Smooth muscle cell (in vitro differentiated cells): ENCODE measurements at regions not wholly inside any gene's neighbourhood (a gene's known extent, or its start where the extent isn't known, plus 50 kb on each side); places are given as distances from the start of the nearest gene placed in this dataset.

Experiments
- DNase-seq: peaks from one replicate; lab custom pipeline; 2025; ENCODE audit not compliant: unreplicated experiment; lab: John Stamatoyannopoulos, UW
- H2AFZ ChIP-seq: fragments of 200-600 bp; sonication (generic); 2 replicates; pipeline ENCODE4 v1.6.0; 2016; ENCODE audit warnings: antibody characterized with exemption, low read depth, mild to moderate bottlenecking
- H3F3A ChIP-seq: fragments of 200-600 bp; sonication (generic); 2 replicates; pipeline ENCODE4 v1.6.0; 2017; ENCODE audit warnings: antibody characterized with exemption, low read depth
- H3K27ac ChIP-seq: fragments of 200-600 bp; sonication (generic); 2 replicates; pipeline ENCODE4 v1.5.1; 2016; ENCODE audit warnings: low read depth, mild to moderate bottlenecking
- H3K27me3 ChIP-seq: fragments of 200-600 bp; sonication (generic); 2 replicates; pipeline ENCODE4 v1.6.1; 2016; ENCODE audit warnings: low read depth, mild to moderate bottlenecking
- H3K36me3 ChIP-seq: fragments of 200-600 bp; sonication (generic); 2 replicates; pipeline ENCODE4 v1.5.1; 2016; ENCODE audit warnings: low read depth
- H3K4me1 ChIP-seq: fragments of 200-600 bp; sonication (generic); 2 replicates; pipeline ENCODE4 v1.5.1; 2016; ENCODE audit warnings: low read depth
- H3K4me2 ChIP-seq: fragments of 200-600 bp; sonication (generic); 2 replicates; pipeline ENCODE4 v1.6.0; 2016; ENCODE audit warnings: mild to moderate bottlenecking
- H3K4me3 ChIP-seq: fragments of 200-600 bp; sonication (generic); 2 replicates; pipeline ENCODE4 v1.5.1; 2016; ENCODE audit warnings: mild to moderate bottlenecking
- H3K79me2 ChIP-seq: fragments of 200-600 bp; sonication (generic); 2 replicates; pipeline ENCODE4 v1.6.0; 2016; ENCODE audit warnings: low read depth, mild to moderate bottlenecking
- H3K9ac ChIP-seq: fragments of 200-600 bp; sonication (generic); 2 replicates; pipeline ENCODE4 v1.6.0; 2016; ENCODE audit warnings: low read depth
- H3K9me3 ChIP-seq: fragments of 200-600 bp; sonication (generic); replicated peaks from 2 replicates; pipeline ENCODE4 v1.5.1; 2016; ENCODE audit warnings: low read depth
- H4K20me1 ChIP-seq: fragments of 200-600 bp; sonication (generic); 2 replicates; pipeline ENCODE4 v1.6.0; 2016; ENCODE audit warnings: low read depth
- CTCF ChIP-seq: fragments of 200-600 bp; sonication (generic); IDR thresholded peaks from 2 replicates; pipeline ENCODE4 v1.5.1; 2017; ENCODE audit warnings: borderline replicate concordance, mild to moderate bottlenecking, antibody characterized with exemption; ENCODE audit not compliant: insufficient read depth, poor library complexity, severe bottlenecking
- WGBS: methylation state at CpG from one replicate; pipeline ENCODE4 v1.1.7; 2016; ENCODE audit warnings: low lambda C conversion rate; 5-methylcytosine and 5-hydroxymethylcytosine counted together

GRCh38 chr11:91796999-91797398, 427.6 kb upstream of the FAT3 start:
- no peaks in the 10 kb centered on the region for H3K36me3 ChIP-seq
- H4K20me1 ChIP-seq = no peaks in the 10 kb centered on the region
- H2AFZ ChIP-seq = no peak overlapping the region
- no peaks in the 10 kb centered on the region for H3K4me1 ChIP-seq
- no peak overlapping the region for H3K4me2 ChIP-seq
- no peak overlapping the region for H3K27ac ChIP-seq
- no peaks in the 10 kb centered on the region for H3F3A ChIP-seq
- no peak overlapping the region for H3K4me3 ChIP-seq
- no peaks in the 10 kb centered on the region for H3K27me3 ChIP-seq
- H3K9ac ChIP-seq = no peak overlapping the region
- no peak for DNase-seq
- no peaks in the 10 kb centered on the region for H3K9me3 ChIP-seq
- H3K79me2 ChIP-seq = no peaks in the 10 kb centered on the region
- no peak for TF ChIP-seq CTCF

- WGBS = 18% methylated on average over 2 of the region's 2 CpGs
- no peak overlapping the region for H3K4me3 ChIP-seq
- H3K27me3 ChIP-seq = no peaks in the 10 kb centered on the region
- no peak overlapping the region for H2AFZ ChIP-seq
- no peaks in the 10 kb centered on the region for H3K9me3 ChIP-seq
- H3K9ac ChIP-seq = no peak overlapping the region
- H3K27ac ChIP-seq = no peak overlapping the region
- H3K36me3 ChIP-seq = no peaks in the 10 kb centered on the region
- no peak for DNase-seq
- no peaks in the 10 kb centered on the region for H3K79me2 ChIP-seq
- peak overlapping the region; percentile 14 for H3K4me2 ChIP-seq
- H3K4me1 ChIP-seq = peaks cover 6% of the 10 kb centered on the region
- H4K20me1 ChIP-seq = no peaks in the 10 kb centered on the region
- TF ChIP-seq CTCF = no peak
- H3F3A ChIP-seq = no peaks in the 10 kb centered on the region
These were observed 429.3 kb upstream of the FAT3 start for GRCh38 chr11:91795139-91795887.

- Histone ChIP-seq H3K27ac (no peak overlapping the region), H3F3A (no peaks in the 10 kb centered on the region), H3K79me2 (no peaks in the 10 kb centered on the region), H2AFZ (no peak overlapping the region), H3K27me3 (no peaks in the 10 kb centered on the region), H3K9ac (no peak overlapping the region), H3K4me2 (no peak overlapping the region), H3K4me3 (no peak overlapping the region), H4K20me1 (no peaks in the 10 kb centered on the region), H3K4me1 (peaks cover 12% of the 10 kb centered on the region), H3K36me3 (no peaks in the 10 kb centered on the region), H3K9me3 (no peaks in the 10 kb centered on the region)
- 91% methylated on average over 3 of the region's 3 CpGs for WGBS
- no peak for DNase-seq
- no peak for TF ChIP-seq CTCF
These were observed 430.5 kb upstream of the FAT3 start for GRCh38 chr11:91794146-91794545.

GRCh38 chr11:91792779-91793262, 431.8 kb upstream of the FAT3 start:
- no peaks in the 10 kb centered on the region for H3K9me3 ChIP-seq
- peak overlapping the region; percentile 19 for H3K27ac ChIP-seq
- no peak for TF ChIP-seq CTCF
- H3K79me2 ChIP-seq = no peaks in the 10 kb centered on the region
- no peak overlapping the region for H2AFZ ChIP-seq
- peak overlapping the region; percentile 5 for H3K4me2 ChIP-seq
- no peaks in the 10 kb centered on the region for H4K20me1 ChIP-seq
- H3F3A ChIP-seq = no peaks in the 10 kb centered on the region
- no peak overlapping the region for H3K4me3 ChIP-seq
- peaks cover 12% of the 10 kb centered on the region for H3K4me1 ChIP-seq
- no peak for DNase-seq
- no peaks in the 10 kb centered on the region for H3K27me3 ChIP-seq
- WGBS = 65% methylated on average over 4 of the region's 4 CpGs
- H3K9ac ChIP-seq = no peak overlapping the region
- no peaks in the 10 kb centered on the region for H3K36me3 ChIP-seq
